ENCODE measurements at regions not wholly inside any gene's neighbourhood (a gene's known extent, or its start where the extent isn't known, plus 50 kb on each side); places are given as distances from the start of the nearest gene placed in this dataset.

- no peak overlapping the region for H3K4me2 ChIP-seq (ENCODE audit: low read depth, low read length, poor library complexity, severe bottlenecking)
- peaks cover 12% of the 10 kb centered on the region for H3K4me1 ChIP-seq (ENCODE audit: insufficient read depth, low read length, poor library complexity, severe bottlenecking)
- no peaks in the 10 kb centered on the region for H3K9me2 ChIP-seq (replicated peaks; ENCODE audit: low read depth, low read length)
- no peaks in the 10 kb centered on the region for H4K20me1 ChIP-seq (ENCODE audit: insufficient read depth, low read length, poor library complexity, severe bottlenecking)
- no peak overlapping the region for H2AFZ ChIP-seq (ENCODE audit: low read length)
- H3K79me2 ChIP-seq (ENCODE audit: insufficient read depth, low read length) = no peaks in the 10 kb centered on the region
- H3K4me3 ChIP-seq (ENCODE audit: low read length, poor library complexity, severe bottlenecking) = no peak overlapping the region
- no peak for TF ChIP-seq EZH2phosphoT487 (IDR thresholded peaks at IDR 0.05; ENCODE audit: borderline replicate concordance)
- TF ChIP-seq, protein P1, sequence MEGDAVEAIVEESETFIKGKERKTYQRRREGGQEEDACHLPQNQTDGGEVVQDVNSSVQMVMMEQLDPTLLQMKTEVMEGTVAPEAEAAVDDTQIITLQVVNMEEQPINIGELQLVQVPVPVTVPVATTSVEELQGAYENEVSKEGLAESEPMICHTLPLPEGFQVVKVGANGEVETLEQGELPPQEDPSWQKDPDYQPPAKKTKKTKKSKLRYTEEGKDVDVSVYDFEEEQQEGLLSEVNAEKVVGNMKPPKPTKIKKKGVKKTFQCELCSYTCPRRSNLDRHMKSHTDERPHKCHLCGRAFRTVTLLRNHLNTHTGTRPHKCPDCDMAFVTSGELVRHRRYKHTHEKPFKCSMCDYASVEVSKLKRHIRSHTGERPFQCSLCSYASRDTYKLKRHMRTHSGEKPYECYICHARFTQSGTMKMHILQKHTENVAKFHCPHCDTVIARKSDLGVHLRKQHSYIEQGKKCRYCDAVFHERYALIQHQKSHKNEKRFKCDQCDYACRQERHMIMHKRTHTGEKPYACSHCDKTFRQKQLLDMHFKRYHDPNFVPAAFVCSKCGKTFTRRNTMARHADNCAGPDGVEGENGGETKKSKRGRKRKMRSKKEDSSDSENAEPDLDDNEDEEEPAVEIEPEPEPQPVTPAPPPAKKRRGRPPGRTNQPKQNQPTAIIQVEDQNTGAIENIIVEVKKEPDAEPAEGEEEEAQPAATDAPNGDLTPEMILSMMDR (conservative IDR thresholded peaks at IDR 0.05; ENCODE audit: low read length) = no peak
- H3F3A ChIP-seq (ENCODE audit: low read depth) = no peaks in the 10 kb centered on the region
- no peak overlapping the region for H3K9ac ChIP-seq (ENCODE audit: low read depth, low read length, poor library complexity, severe bottlenecking)
- no peaks in the 10 kb centered on the region for H3K27me3 ChIP-seq (ENCODE audit: insufficient read depth, low read length, poor library complexity, severe bottlenecking)
- no peaks in the 10 kb centered on the region; the same call in 1 of the 2 replicates for H3K36me3 ChIP-seq (ENCODE audit: insufficient read depth, low read length)
- no peaks in the 10 kb centered on the region for H3K9me3 ChIP-seq (ENCODE audit: insufficient read depth, low read depth, low read length)
Observed at GRCh38 chr22:49541693-49542230, 285.9 kb downstream of the BRD1 start.

- Histone ChIP-seq H3F3A (ENCODE audit: low read depth) (no peaks in the 10 kb centered on the region), H3K4me3 (ENCODE audit: low read length, poor library complexity, severe bottlenecking) (no peak overlapping the region), H3K4me1 (ENCODE audit: insufficient read depth, low read length, poor library complexity, severe bottlenecking) (peaks cover 12% of the 10 kb centered on the region), H3K9ac (ENCODE audit: low read depth, low read length, poor library complexity, severe bottlenecking) (no peak overlapping the region), H2AFZ (ENCODE audit: low read length) (no peak overlapping the region), H3K9me3 (ENCODE audit: insufficient read depth, low read depth, low read length) (no peaks in the 10 kb centered on the region), H3K36me3 (ENCODE audit: insufficient read depth, low read length) (no peaks in the 10 kb centered on the region; the same call in 1 of the 2 replicates), H3K9me2 (replicated peaks; ENCODE audit: low read depth, low read length) (no peaks in the 10 kb centered on the region), H3K79me2 (ENCODE audit: insufficient read depth, low read length) (no peaks in the 10 kb centered on the region), H3K27me3 (ENCODE audit: insufficient read depth, low read length, poor library complexity, severe bottlenecking) (no peaks in the 10 kb centered on the region), H3K4me2 (ENCODE audit: low read depth, low read length, poor library complexity, severe bottlenecking) (no peak overlapping the region), H4K20me1 (ENCODE audit: insufficient read depth, low read length, poor library complexity, severe bottlenecking) (no peaks in the 10 kb centered on the region)
- no peak for TF ChIP-seq EZH2phosphoT487 (IDR thresholded peaks at IDR 0.05; ENCODE audit: borderline replicate concordance)
- TF ChIP-seq, protein P1 (conservative IDR thresholded peaks at IDR 0.05; ENCODE audit: low read length) = no peak
Observed at GRCh38 chr22:49540913-49541692, 286.6 kb downstream of the BRD1 start.

DNA sequence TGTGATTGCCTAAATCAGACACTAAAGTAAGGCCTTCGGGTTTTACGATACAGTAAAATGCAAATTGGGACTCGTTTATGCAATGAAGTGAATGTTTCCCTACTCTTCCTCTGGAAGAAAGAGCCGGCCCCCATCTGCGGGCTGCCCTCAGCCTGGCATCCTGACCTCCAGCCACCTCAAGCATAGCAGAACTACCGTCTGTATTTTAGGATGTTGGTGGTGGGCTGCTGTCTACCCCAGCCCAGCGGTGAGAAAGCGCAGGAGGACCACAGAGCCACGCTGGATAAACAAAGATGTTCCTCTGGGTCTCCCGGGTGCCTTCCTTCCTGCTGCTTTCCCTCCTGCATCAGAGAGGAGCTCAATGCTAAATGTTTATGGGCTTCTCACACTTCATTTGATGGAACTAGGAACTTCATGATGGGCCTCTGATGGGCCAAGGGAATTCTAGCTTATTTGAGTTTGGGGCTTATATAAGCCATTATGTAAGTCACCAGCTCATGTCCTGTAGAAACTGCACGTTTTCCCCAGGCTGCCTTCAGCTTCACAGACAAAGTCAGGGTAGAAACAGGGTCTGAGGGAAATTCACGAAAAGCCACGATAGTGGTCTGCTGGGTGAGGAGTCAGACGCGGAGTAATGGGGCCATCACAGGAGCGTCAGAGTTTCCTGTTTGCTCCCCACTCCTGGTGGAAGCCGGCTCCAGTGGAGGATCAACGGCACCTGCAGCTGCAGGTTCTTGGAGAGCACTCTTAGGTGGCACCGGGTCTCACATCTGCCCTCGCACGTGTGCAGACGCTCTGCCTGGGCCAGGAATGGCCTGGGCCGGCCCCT, 287.4 kb downstream of the BRD1 start:
- H3F3A ChIP-seq (ENCODE audit: low read depth) = no peaks in the 10 kb centered on the region
- H3K79me2 ChIP-seq (ENCODE audit: insufficient read depth, low read length) = no peaks in the 10 kb centered on the region
- no peaks in the 10 kb centered on the region for H3K9me3 ChIP-seq (ENCODE audit: insufficient read depth, low read depth, low read length)
- TF ChIP-seq EZH2phosphoT487 (IDR thresholded peaks at IDR 0.05; ENCODE audit: borderline replicate concordance) = no peak
- TF ChIP-seq, protein P1 (conservative IDR thresholded peaks at IDR 0.05; ENCODE audit: low read length) = no peak
- H3K4me3 ChIP-seq (ENCODE audit: low read length, poor library complexity, severe bottlenecking) = no peak overlapping the region
- H3K9me2 ChIP-seq (replicated peaks; ENCODE audit: low read depth, low read length) = no peaks in the 10 kb centered on the region
- H2AFZ ChIP-seq (ENCODE audit: low read length) = no peak overlapping the region
- H3K27me3 ChIP-seq (ENCODE audit: insufficient read depth, low read length, poor library complexity, severe bottlenecking) = no peaks in the 10 kb centered on the region
- no peaks in the 10 kb centered on the region; the same call in 1 of the 2 replicates for H3K36me3 ChIP-seq (ENCODE audit: insufficient read depth, low read length)
- no peak overlapping the region for H3K9ac ChIP-seq (ENCODE audit: low read depth, low read length, poor library complexity, severe bottlenecking)
- H3K4me2 ChIP-seq (ENCODE audit: low read depth, low read length, poor library complexity, severe bottlenecking) = no peak overlapping the region
- no peaks in the 10 kb centered on the region for H4K20me1 ChIP-seq (ENCODE audit: insufficient read depth, low read length, poor library complexity, severe bottlenecking)
- H3K4me1 ChIP-seq (ENCODE audit: insufficient read depth, low read length, poor library complexity, severe bottlenecking) = peaks cover 12% of the 10 kb centered on the region
